Lower leg skin (tissue), 3 donors: ENCODE measurements at regions not wholly inside any gene's neighbourhood (a gene's known extent, or its start where the extent isn't known, plus 50 kb on each side); places are given as distances from the start of the nearest gene placed in this dataset.

Source experiments
- CTCF ChIP-seq, 3 donors: fragments of 450-650 bp; IDR thresholded peaks; one replicate each; pipeline ENCODE4 v1.5.1; 2016; ENCODE audit warnings: antibody characterized with exemption in 3 of 3, mild to moderate bottlenecking in 3 of 3, moderate library complexity in 2 of 3
- POLR2A ChIP-seq, 2 donors: fragments of 450-650 bp; IDR thresholded peaks; one replicate each; pipeline ENCODE4 v1.6.1; 2016 to 2017; ENCODE audit warnings: antibody characterized with exemption in 2 of 2, mild to moderate bottlenecking in 1 of 2, moderate library complexity in 1 of 2

GRCh38 chr4:7132730-7133582 lies 59.4 kb upstream of the SORCS2 start:
- TF ChIP-seq CTCF (IDR thresholded peaks at IDR 0.05) = no peak
- TF ChIP-seq POLR2A (IDR thresholded peaks at IDR 0.05) = no peak
